HepG2 (cell line): ENCODE measurements at regions not wholly inside any gene's neighbourhood (a gene's known extent, or its start where the extent isn't known, plus 50 kb on each side); places are given as distances from the start of the nearest gene placed in this dataset.

Experiments
- ARID5B ChIP-seq: IDR thresholded peaks from 2 replicates; pipeline ENCODE4 v1.4.0; 2020; ENCODE audit warnings: mild to moderate bottlenecking, missing genetic modification reagents
- BCL3 ChIP-seq: sonication (generic); formaldehyde crosslinking; IDR thresholded peaks from 2 replicates; pipeline ENCODE4 v1.5.1; 2020; ENCODE audit warnings: mild to moderate bottlenecking, missing genetic modification reagents, moderate library complexity
- CBX1 ChIP-seq: IDR thresholded peaks from one replicate; pipeline ENCODE4 v1.6.1; 2016; ENCODE audit warnings: antibody characterized with exemption, low read depth
- MED8 ChIP-seq: sonication (generic); formaldehyde crosslinking; IDR thresholded peaks from 2 replicates; pipeline ENCODE4 v1.8.1; 2023; ENCODE audit warnings: mild to moderate bottlenecking, missing genetic modification reagents; ENCODE audit not compliant: insufficient replicate concordance
- TAF1 ChIP-seq: sonication (generic); formaldehyde crosslinking; IDR thresholded peaks from 2 replicates; pipeline ENCODE4 v1.4.0; 2020; ENCODE audit warnings: missing genetic modification reagents
- ZNF34 ChIP-seq: sonication (generic); formaldehyde crosslinking; IDR thresholded peaks from 2 replicates; pipeline ENCODE4 v1.4.0; 2020; ENCODE audit warnings: mild to moderate bottlenecking, missing genetic modification reagents, borderline replicate concordance

GRCh38 chr3:3744826-3745225 lies 54.4 kb upstream of the LRRN1 start:
- TF ChIP-seq BCL3 (CRISPR knock-in tag) = no peak
- TF ChIP-seq MED8 = no peak
- TF ChIP-seq ARID5B (CRISPR knock-in tag) = no peak
- TF ChIP-seq ZNF34 (CRISPR knock-in tag) = no peak
- no peak for TF ChIP-seq CBX1
- TF ChIP-seq TAF1 = no peak
